LNCAP (cell line): ENCODE measurements at regions not wholly inside any gene's neighbourhood (a gene's known extent, or its start where the extent isn't known, plus 50 kb on each side); places are given as distances from the start of the nearest gene placed in this dataset.

ENCODE experiments used
- TF ChIP-seq, protein P1 (sequence below): fragments of 450-650 bp; IDR thresholded peaks from 2 replicates; pipeline ENCODE4 v1.5.1; 2017; ENCODE audit warnings: mild to moderate bottlenecking

DNA sequence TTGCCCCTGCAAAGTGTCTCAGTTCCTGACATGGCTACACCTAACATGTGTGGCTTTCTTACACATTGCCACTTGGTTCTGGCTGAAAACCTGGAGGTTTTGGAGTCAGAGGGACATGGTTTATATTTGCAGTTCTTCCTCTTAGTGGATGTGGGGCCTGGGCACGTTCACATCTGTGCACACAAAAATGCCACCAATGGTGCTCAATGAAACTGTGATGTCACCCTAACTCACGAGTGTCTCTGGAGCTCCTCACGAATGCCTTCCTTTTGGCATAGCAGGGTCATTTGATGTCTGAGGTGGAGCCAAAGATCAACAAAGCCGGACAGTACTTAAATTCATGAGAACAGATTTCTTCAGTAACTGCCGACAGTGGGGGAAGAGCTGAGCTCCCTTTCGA is 231.7 kb upstream of the HS6ST1 start:
- TF ChIP-seq, protein P1, sequence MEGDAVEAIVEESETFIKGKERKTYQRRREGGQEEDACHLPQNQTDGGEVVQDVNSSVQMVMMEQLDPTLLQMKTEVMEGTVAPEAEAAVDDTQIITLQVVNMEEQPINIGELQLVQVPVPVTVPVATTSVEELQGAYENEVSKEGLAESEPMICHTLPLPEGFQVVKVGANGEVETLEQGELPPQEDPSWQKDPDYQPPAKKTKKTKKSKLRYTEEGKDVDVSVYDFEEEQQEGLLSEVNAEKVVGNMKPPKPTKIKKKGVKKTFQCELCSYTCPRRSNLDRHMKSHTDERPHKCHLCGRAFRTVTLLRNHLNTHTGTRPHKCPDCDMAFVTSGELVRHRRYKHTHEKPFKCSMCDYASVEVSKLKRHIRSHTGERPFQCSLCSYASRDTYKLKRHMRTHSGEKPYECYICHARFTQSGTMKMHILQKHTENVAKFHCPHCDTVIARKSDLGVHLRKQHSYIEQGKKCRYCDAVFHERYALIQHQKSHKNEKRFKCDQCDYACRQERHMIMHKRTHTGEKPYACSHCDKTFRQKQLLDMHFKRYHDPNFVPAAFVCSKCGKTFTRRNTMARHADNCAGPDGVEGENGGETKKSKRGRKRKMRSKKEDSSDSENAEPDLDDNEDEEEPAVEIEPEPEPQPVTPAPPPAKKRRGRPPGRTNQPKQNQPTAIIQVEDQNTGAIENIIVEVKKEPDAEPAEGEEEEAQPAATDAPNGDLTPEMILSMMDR, result no peak

DNA sequence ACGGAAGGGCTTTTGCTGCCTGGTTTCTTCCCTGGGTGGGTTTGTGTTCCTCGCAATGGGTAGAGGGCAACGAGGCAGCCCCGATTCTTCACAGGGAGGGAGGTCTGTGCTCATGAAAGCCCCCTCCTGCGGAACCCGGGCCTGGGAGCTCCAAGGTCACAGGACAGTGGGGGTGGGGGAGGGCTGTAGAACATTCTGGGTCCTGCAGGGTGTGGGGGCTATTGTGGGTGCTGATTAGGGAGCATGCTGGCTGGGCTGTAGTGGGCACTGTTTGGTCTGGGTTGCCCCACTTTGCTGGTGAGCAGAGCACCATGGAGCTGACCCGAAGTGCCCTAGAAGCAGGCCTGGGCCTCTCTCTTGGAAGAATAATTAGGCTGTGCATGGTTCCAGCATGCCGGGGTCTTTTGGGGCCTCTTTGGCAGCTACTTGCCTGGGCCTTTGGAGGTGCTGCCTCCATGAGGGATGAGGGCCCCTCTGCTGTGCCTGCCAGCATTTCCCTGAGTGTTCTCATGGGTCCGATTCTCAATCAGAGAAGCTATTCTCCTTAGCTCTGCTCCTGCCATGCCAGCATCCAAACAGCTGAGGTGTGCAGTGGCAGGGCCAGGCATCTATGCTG is 232.2 kb upstream of the HS6ST1 start:
- TF ChIP-seq, protein P1, result no peak

DNA sequence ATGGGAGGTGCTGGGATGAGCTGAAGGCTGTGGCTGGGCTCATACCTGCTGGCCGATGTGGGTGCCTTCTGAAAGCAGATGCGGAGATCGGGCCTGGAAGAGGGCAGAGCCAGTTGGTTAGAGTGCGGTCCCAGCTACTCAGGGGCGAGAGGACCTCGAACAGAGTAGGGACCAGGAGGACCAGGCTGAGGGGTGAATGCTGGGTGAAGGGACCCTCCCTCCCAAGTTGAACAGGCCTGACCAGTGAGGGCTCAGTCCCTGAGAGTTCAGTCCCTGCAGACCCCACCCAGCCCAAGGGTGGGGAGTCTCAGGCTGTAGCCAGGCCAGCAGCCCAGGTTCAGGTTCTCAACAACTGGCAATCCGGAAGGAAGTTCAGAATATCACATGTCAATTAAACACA is 232.8 kb upstream of the HS6ST1 start:
- TF ChIP-seq, protein P1, result no peak

DNA sequence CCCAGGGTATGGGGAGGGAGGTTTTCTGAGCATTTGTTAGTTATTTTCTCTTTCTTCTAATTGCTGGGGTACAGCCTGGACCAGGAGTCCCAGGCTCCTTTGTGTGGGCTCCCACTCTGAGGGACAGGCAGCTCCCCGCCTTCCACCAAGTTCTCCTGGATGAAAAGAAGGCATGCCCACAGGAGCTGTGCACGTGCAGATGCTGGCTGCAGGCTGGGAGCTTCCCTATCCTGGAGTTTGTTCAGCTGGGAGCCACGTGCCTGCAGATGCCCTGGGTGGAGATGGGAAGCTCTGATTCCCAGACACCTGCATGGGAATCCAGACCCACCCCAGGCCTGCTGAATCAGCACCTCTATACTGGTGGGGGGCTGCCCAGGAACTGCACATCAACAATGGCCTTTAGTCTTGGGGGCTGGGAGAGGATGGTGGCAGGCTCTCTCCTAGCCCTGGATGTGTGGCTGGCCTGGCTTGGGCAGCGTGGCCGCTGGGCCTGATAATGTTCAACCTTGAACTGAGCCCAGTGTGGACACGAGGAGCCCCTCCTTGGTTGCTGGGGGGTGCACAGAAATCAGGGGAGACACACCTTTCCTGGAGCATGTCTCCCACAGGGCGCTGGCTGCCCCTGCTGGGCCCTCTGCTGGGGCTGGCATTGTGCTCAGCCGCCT is 233.6 kb upstream of the HS6ST1 start:
- TF ChIP-seq, protein P1, result no peak

DNA sequence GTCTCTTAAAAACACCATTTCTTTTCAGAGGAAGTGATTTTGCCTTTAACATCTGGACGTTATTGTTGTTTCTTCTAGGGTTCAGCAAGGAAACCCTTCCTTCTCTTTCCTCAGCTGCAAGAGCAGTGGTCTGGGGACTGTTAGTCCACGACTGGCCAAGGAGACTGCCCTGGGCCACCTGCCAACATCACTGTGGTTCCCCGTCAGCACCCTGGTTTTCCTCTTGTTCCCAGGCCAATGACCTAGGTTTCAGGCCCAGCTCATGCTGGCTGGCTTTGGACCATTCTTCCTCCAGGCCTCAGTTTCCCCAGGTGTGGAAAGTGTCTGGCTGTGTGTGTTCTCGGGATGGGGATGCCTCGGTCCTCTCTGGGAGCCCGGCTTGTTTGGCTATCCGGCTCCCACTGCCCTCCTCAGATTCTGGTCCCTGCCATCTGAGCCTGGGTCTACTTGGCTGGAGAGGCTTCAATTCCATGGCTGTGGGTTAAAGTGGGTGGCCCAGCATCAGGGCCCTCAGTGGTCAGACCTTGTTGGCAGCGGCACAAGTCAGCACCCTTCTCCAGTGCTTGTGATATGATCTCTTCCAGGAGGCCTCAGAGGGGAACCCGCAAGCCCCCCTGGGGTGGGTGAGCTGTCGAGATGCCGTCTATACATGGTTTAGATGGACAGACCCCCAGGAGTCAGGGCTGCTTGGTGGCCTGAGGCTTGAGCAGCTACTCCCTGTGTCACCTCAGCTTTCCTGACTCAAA is 234.3 kb upstream of the HS6ST1 start:
- TF ChIP-seq, protein P1, result no peak

DNA sequence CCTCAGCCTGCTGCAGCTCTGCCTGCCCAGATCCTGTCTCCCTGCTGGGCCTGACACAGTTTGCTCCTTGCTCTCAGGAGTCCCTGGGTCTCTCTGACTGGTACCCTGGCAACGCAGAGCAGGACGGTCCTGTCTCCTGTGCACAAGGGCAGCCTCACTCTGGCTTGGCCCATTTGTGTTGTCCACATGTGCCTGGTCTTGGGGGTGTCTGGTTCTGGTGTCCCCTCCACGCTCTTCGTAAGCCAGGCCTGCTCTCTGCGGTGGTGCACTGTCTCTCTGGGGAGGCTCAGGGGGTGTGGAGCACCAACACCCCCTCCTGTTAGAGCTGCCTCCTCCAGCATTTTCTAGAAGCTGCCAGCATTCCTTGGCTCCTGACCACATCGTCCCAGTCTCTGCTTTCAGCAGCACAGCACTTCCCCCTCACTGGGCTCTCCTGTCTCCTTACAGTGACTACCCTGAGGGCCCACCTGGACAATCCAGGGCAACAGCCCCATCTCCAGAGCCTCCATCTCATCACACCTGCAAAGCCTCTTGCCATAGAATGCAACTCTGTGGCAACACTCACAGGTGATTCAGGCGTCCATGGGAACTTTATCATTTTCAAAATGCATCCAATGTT is 235.6 kb upstream of the HS6ST1 start:
- TF ChIP-seq, protein P1, result no peak

DNA sequence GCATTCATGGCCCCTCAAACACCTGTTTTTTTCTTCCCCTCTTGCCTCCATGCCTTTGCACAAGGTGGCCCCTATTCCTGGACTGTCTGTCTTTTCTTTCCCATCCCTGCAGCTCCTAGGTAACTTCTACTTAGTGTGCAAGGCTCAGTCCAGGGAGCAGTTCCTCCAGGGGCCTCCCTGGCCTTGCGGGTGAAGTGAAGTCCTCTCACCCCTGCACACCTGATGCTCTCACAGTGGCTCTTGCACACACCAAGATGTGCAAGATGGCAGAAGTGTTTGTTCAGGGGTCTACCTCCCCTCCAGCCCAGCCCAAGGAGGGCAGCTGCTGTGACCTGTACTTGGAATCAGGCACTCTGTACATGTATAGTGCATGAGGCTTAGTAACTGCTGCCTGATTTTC is 236.8 kb upstream of the HS6ST1 start:
- TF ChIP-seq, protein P1, result no peak
